ENCODE measurements at regions not wholly inside any gene's neighbourhood (a gene's known extent, or its start where the extent isn't known, plus 50 kb on each side); places are given as distances from the start of the nearest gene placed in this dataset.
"Not testable (repeated sequence)": the region's sequence is repeated elsewhere in the genome, so short reads cannot be mapped to it uniquely, and the experiment has no call there.

- Mint-ChIP-seq H3K36me3 (ENCODE audit: low read depth) (peaks cover 2% of the 10 kb centered on the region), H3K4me3 (no peak overlapping the region), H3K27ac (no peak overlapping the region), H3K9me3 (no peaks in the 10 kb centered on the region), H3K27me3 (ENCODE audit: low read depth) (no peaks in the 10 kb centered on the region), H3K4me1 (ENCODE audit: low read depth) (peaks cover 43% of the 10 kb centered on the region)
- DNase-seq (ENCODE audit: low spot score), result no peak
These were observed 67.4 kb downstream of the ARRDC3 start for GRCh38 chr5:91315701-91316100.

GRCh38 chr5:91313757-91314673 is 69.1 kb downstream of the ARRDC3 start:
- Mint-ChIP-seq H3K27me3 (ENCODE audit: low read depth) (no peaks in the 10 kb centered on the region), H3K9me3 (no peaks in the 10 kb centered on the region), H3K4me1 (ENCODE audit: low read depth) (peaks cover 46% of the 10 kb centered on the region), H3K27ac (peak overlapping the region; percentile 92), H3K36me3 (ENCODE audit: low read depth) (peaks cover 2% of the 10 kb centered on the region), H3K4me3 (peak overlapping the region; percentile 79)
- DNase-seq (ENCODE audit: low spot score), result peak; percentile 89

DNA sequence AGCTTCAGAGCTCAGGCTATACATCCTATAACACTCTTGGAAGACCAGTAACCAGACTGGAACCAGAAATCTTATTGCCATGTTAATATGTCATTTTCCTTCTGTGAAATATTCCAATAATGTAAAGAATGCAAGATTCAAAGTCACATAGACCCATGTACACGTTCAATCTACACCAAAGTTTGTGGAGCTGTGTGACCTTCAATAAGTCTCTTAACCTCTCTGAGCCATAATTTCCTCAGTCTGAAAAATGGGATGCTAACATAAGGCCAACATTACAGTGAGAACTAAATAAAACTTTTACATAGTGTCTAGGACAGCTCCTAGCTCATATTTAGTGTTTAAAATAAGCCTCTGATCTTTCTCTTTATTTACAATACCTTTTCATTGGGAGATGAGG is 70.4 kb downstream of the ARRDC3 start:
- DNase-seq (ENCODE audit: low spot score), result no peak
- Mint-ChIP-seq H3K4me1 (ENCODE audit: low read depth) (peaks cover 44% of the 10 kb centered on the region), H3K27ac (peak overlapping the region; percentile 84), H3K36me3 (ENCODE audit: low read depth) (peaks cover 2% of the 10 kb centered on the region), H3K9me3 (no peaks in the 10 kb centered on the region), H3K4me3 (peak overlapping the region; percentile 79), H3K27me3 (ENCODE audit: low read depth) (no peaks in the 10 kb centered on the region)

DNA sequence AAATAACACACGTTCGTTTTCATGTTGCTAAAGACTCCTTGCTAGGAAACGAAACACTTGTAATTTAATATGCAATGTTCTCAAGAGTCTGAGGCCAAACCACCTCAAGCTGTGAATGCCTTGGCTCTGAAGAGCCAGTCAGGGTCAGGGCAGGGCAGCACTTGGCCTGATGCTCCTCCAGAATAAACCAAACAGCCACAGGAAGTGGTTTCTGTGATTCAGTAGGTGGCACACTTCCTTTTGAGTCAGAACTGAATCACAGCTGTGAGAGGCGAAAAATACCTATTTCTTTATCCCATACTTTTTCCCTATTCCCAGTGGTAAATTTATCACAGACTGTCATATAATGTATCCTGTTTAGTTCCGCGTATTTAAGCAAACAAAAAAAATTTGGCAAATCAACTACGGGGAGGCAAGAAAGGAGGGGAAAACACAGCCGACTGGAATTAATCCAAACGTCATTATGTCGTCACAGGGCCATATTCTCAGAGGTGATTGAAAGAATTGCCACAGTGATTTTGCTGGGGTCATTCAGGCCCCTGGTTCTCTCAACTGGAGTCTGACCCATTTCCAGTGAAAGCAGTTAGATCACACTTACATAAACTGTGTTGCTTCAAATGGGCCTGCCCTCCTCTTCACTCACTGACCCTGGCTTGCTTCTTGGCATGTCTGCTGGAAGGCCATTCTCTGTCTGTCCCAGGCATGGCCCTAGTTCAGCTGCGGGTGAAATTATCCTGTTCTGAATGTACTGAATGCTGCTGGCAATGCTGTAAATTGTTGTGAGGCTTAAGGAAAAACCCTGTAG is 71.2 kb downstream of the ARRDC3 start:
- DNase-seq (ENCODE audit: low spot score), result peak; percentile 74
- H3K36me3 Mint-ChIP-seq (ENCODE audit: low read depth), result peaks cover 2% of the 10 kb centered on the region
- no peaks in the 10 kb centered on the region for H3K9me3 Mint-ChIP-seq
- no peaks in the 10 kb centered on the region for H3K27me3 Mint-ChIP-seq (ENCODE audit: low read depth)
- H3K4me3 Mint-ChIP-seq, result peak overlapping the region; percentile 79
- peak overlapping the region; percentile 84 for H3K27ac Mint-ChIP-seq
- H3K4me1 Mint-ChIP-seq (ENCODE audit: low read depth), result peaks cover 44% of the 10 kb centered on the region

GRCh38 chr5:91311168-91311696 is 71.9 kb downstream of the ARRDC3 start:
- peaks cover 44% of the 10 kb centered on the region for H3K4me1 Mint-ChIP-seq (ENCODE audit: low read depth)
- H3K27ac Mint-ChIP-seq, result peak overlapping the region; percentile 84
- no peaks in the 10 kb centered on the region for H3K27me3 Mint-ChIP-seq (ENCODE audit: low read depth)
- H3K9me3 Mint-ChIP-seq, result no peaks in the 10 kb centered on the region
- DNase-seq (ENCODE audit: low spot score), result no peak
- peaks cover 2% of the 10 kb centered on the region for H3K36me3 Mint-ChIP-seq (ENCODE audit: low read depth)
- peak overlapping the region; percentile 79 for H3K4me3 Mint-ChIP-seq

- not testable (repeated sequence) for DNase-seq (ENCODE audit: low spot score); H3K9me3 Mint-ChIP-seq; H3K27me3 Mint-ChIP-seq (ENCODE audit: low read depth); H3K36me3 Mint-ChIP-seq (ENCODE audit: low read depth); H3K4me3 Mint-ChIP-seq; H3K27ac Mint-ChIP-seq
- peaks cover 27% of the 10 kb centered on the region for H3K4me1 Mint-ChIP-seq (ENCODE audit: low read depth)
These were observed 75.0 kb downstream of the ARRDC3 start for GRCh38 chr5:91308157-91308556.

DNA sequence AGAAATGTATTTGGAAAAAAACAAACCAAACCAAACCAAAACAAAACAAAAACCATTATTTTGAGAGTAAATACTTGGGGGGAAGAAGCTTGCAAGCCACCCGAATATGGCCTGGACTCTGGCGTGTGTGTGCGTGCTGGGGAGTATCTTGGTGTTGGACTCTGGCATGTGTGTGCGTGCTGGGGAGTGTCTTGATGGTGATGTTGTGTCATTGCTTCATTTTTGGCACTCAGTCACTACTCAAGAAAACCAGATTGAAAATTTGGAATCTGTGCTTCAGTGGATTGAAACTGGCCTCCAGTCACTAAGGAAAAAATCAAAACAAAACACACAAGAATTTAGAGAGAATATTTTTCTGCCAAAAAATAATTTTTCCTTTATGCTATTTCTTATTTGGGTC is 76.1 kb downstream of the ARRDC3 start:
- no peak overlapping the region for H3K4me3 Mint-ChIP-seq
- H3K27me3 Mint-ChIP-seq (ENCODE audit: low read depth), result no peaks in the 10 kb centered on the region
- peaks cover 2% of the 10 kb centered on the region for H3K36me3 Mint-ChIP-seq (ENCODE audit: low read depth)
- peaks cover 16% of the 10 kb centered on the region for H3K4me1 Mint-ChIP-seq (ENCODE audit: low read depth)
- H3K27ac Mint-ChIP-seq, result no peak overlapping the region
- no peaks in the 10 kb centered on the region for H3K9me3 Mint-ChIP-seq
- no peak for DNase-seq (ENCODE audit: low spot score)

GRCh38 chr5:91306497-91306896 is 76.6 kb downstream of the ARRDC3 start:
- H3K36me3 Mint-ChIP-seq (ENCODE audit: low read depth), result peaks cover 2% of the 10 kb centered on the region
- no peak overlapping the region for H3K4me3 Mint-ChIP-seq
- no peaks in the 10 kb centered on the region for H3K9me3 Mint-ChIP-seq
- no peak overlapping the region for H3K27ac Mint-ChIP-seq
- H3K4me1 Mint-ChIP-seq (ENCODE audit: low read depth), result peaks cover 10% of the 10 kb centered on the region
- no peaks in the 10 kb centered on the region for H3K27me3 Mint-ChIP-seq (ENCODE audit: low read depth)
- no peak for DNase-seq (ENCODE audit: low spot score)

- H3K4me3 Mint-ChIP-seq, result no peak overlapping the region
- H3K27ac Mint-ChIP-seq, result no peak overlapping the region
- H3K36me3 Mint-ChIP-seq (ENCODE audit: low read depth), result no peaks in the 10 kb centered on the region
- H3K9me3 Mint-ChIP-seq, result no peaks in the 10 kb centered on the region
- no peaks in the 10 kb centered on the region for H3K27me3 Mint-ChIP-seq (ENCODE audit: low read depth)
- no peak for DNase-seq (ENCODE audit: low spot score)
- H3K4me1 Mint-ChIP-seq (ENCODE audit: low read depth), result peaks cover 3% of the 10 kb centered on the region
These were observed 77.5 kb downstream of the ARRDC3 start for GRCh38 chr5:91305640-91306039.

GRCh38 chr5:91304015-91304414 is 79.1 kb downstream of the ARRDC3 start:
- H3K4me1 Mint-ChIP-seq (ENCODE audit: low read depth); H3K27ac Mint-ChIP-seq; H3K4me3 Mint-ChIP-seq; DNase-seq (ENCODE audit: low spot score); H3K9me3 Mint-ChIP-seq; H3K36me3 Mint-ChIP-seq (ENCODE audit: low read depth); H3K27me3 Mint-ChIP-seq (ENCODE audit: low read depth): not testable (repeated sequence)

GRCh38 chr5:91302958-91303357 is 80.2 kb downstream of the ARRDC3 start:
- no peaks in the 10 kb centered on the region for H3K36me3 Mint-ChIP-seq (ENCODE audit: low read depth)
- H3K4me1 Mint-ChIP-seq (ENCODE audit: low read depth), result no peaks in the 10 kb centered on the region
- H3K27me3 Mint-ChIP-seq (ENCODE audit: low read depth), result no peaks in the 10 kb centered on the region
- no peak for DNase-seq (ENCODE audit: low spot score)
- H3K27ac Mint-ChIP-seq, result no peak overlapping the region
- no peak overlapping the region for H3K4me3 Mint-ChIP-seq
- no peaks in the 10 kb centered on the region for H3K9me3 Mint-ChIP-seq

GRCh38 chr5:91302305-91302704 is 80.8 kb downstream of the ARRDC3 start:
- Mint-ChIP-seq H3K36me3 (ENCODE audit: low read depth) (no peaks in the 10 kb centered on the region), H3K4me3 (no peak overlapping the region), H3K27me3 (ENCODE audit: low read depth) (no peaks in the 10 kb centered on the region), H3K4me1 (ENCODE audit: low read depth) (no peaks in the 10 kb centered on the region), H3K27ac (no peak overlapping the region), H3K9me3 (no peaks in the 10 kb centered on the region)
- DNase-seq (ENCODE audit: low spot score), result no peak

- DNase-seq (ENCODE audit: low spot score), result no peak
- Mint-ChIP-seq H3K36me3 (ENCODE audit: low read depth) (no peaks in the 10 kb centered on the region), H3K27me3 (ENCODE audit: low read depth) (no peaks in the 10 kb centered on the region), H3K4me3 (no peak overlapping the region), H3K27ac (no peak overlapping the region), H3K4me1 (ENCODE audit: low read depth) (no peaks in the 10 kb centered on the region), H3K9me3 (no peaks in the 10 kb centered on the region)
These were observed 81.8 kb downstream of the ARRDC3 start for GRCh38 chr5:91301106-91301846.

Data from T-helper 2 cell treated with Interferon-gamma antibody and Interleukin-4, amounts not matched to agents 5 μg/mL and 100 μg/mL, for 36 hours (primary cell).